GM23338 (cell line): ENCODE measurements at regions not wholly inside any gene's neighbourhood (a gene's known extent, or its start where the extent isn't known, plus 50 kb on each side); places are given as distances from the start of the nearest gene placed in this dataset.

Experiments used
- ATAC-seq: fragments of 200-7000 bp; cut with Tn5 transposase; 3 replicates; pipeline ENCODE4 v1.9.1; 2020
- DNase-seq: peaks from one replicate; pipeline ENCODE4 v3.0.0-alpha.2; 2015; ENCODE audit warnings: low spot score
- H2AFZ ChIP-seq: fragments of 200-600 bp; sonication (generic); 2 replicates; pipeline ENCODE4 v1.8.0; 2016; ENCODE audit warnings: antibody characterized with exemption, mild to moderate bottlenecking, moderate library complexity
- H3F3A ChIP-seq: fragments of 200-600 bp; sonication (generic); replicated peaks from 2 replicates; pipeline ENCODE4 v1.8.0; 2017; ENCODE audit warnings: antibody characterized with exemption, mixed run types, low read depth
- H3K27ac ChIP-seq: fragments of 200-600 bp; sonication (generic); 2 replicates; pipeline ENCODE4 v1.6.1; 2016; ENCODE audit warnings: low read depth
- H3K27me3 ChIP-seq: fragments of 200-600 bp; sonication (generic); 2 replicates; pipeline ENCODE4 v1.8.0; 2016; ENCODE audit warnings: mild to moderate bottlenecking, mixed run types, moderate library complexity; ENCODE audit not compliant: insufficient read depth
- H3K36me3 ChIP-seq: fragments of 200-600 bp; sonication (generic); 2 replicates; pipeline ENCODE4 v1.8.0; 2016; ENCODE audit warnings: mild to moderate bottlenecking; ENCODE audit not compliant: insufficient read depth
- H3K4me1 ChIP-seq: fragments of 200-600 bp; sonication (generic); 2 replicates; pipeline ENCODE4 v1.8.0; 2016; ENCODE audit warnings: mild to moderate bottlenecking, moderate library complexity; ENCODE audit not compliant: insufficient read depth
- H3K4me2 ChIP-seq: fragments of 200-600 bp; sonication (generic); 2 replicates; pipeline ENCODE4 v1.7.1; 2017; ENCODE audit warnings: mixed run types
- H3K4me3 ChIP-seq: fragments of 200-600 bp; sonication (generic); 2 replicates; pipeline ENCODE4 v1.6.1; 2016; ENCODE audit warnings: mixed run types
- H3K79me2 ChIP-seq: fragments of 200-600 bp; sonication (generic); replicated peaks from 2 replicates; pipeline ENCODE4 v1.8.0; 2017; ENCODE audit warnings: mild to moderate bottlenecking; ENCODE audit not compliant: insufficient read depth
- H3K9me2 ChIP-seq: fragments of 200-600 bp; sonication (generic); 2 replicates; pipeline ENCODE4 v1.8.0; 2017; ENCODE audit not compliant: insufficient read depth
- H4K20me1 ChIP-seq: fragments of 200-600 bp; sonication (generic); replicated peaks from 2 replicates; pipeline ENCODE4 v1.8.0; 2017; ENCODE audit warnings: mild to moderate bottlenecking; ENCODE audit not compliant: insufficient read depth
- H3K27ac Mint-ChIP-seq: 2 replicates; pipeline ENCODE4 v1.8.0; 2020; ENCODE audit warnings: inconsistent platforms, mild to moderate bottlenecking, moderate library complexity, mixed read lengths
- H3K27me3 Mint-ChIP-seq: 3 replicates; pipeline ENCODE4 v1.8.0; 2022; ENCODE audit warnings: low read depth, mild to moderate bottlenecking, moderate library complexity, mixed read lengths, inconsistent platforms; ENCODE audit not compliant: insufficient read depth, poor library complexity
- H3K36me3 Mint-ChIP-seq: 3 replicates; pipeline ENCODE4 v1.8.0; 2021; ENCODE audit warnings: low read depth, mild to moderate bottlenecking, inconsistent platforms, moderate library complexity, mixed read lengths
- H3K4me1 Mint-ChIP-seq: 3 replicates; pipeline ENCODE4 v1.8.0; 2020; ENCODE audit warnings: mild to moderate bottlenecking, inconsistent platforms, mixed read lengths
- H3K4me3 Mint-ChIP-seq: 3 replicates; pipeline ENCODE4 v1.8.0; 2021; ENCODE audit warnings: moderate library complexity, mild to moderate bottlenecking, inconsistent platforms, mixed read lengths
- H3K9me3 Mint-ChIP-seq: 3 replicates; pipeline ENCODE4 v1.8.0; 2020; ENCODE audit warnings: moderate library complexity, mild to moderate bottlenecking, inconsistent platforms, mixed read lengths
- CREB1 ChIP-seq: fragments of 250-450 bp; sonication (Bioruptor Pico); IDR thresholded peaks from 2 replicates; pipeline ENCODE4 v1.5.0; 2020; ENCODE audit warnings: low read depth, mild to moderate bottlenecking, moderate library complexity
- EZH2 ChIP-seq: fragments of 200-600 bp; sonication (generic); IDR thresholded peaks from one replicate; pipeline ENCODE4 v1.8.0; 2017; ENCODE audit warnings: antibody characterized with exemption, mild to moderate bottlenecking, low read depth; ENCODE audit not compliant: unreplicated experiment
- NANOG ChIP-seq: IDR thresholded peaks from 2 replicates; pipeline ENCODE4 v1.6.1; 2016; ENCODE audit warnings: antibody characterized with exemption, borderline replicate concordance
- STAT1 ChIP-seq: IDR thresholded peaks from one replicate; pipeline ENCODE4 v1.6.1; 2016; ENCODE audit warnings: antibody characterized with exemption; ENCODE audit not compliant: unreplicated experiment
- ZNF114 ChIP-seq: fragments of 250-450 bp; sonication (Bioruptor Pico); IDR thresholded peaks from 2 replicates; pipeline ENCODE4 v1.5.0; 2020; ENCODE audit warnings: mild to moderate bottlenecking, moderate library complexity
- ZNF331 ChIP-seq: fragments of 250-450 bp; sonication (Bioruptor Pico); IDR thresholded peaks from 2 replicates; pipeline ENCODE4 v1.5.0; 2020; ENCODE audit warnings: low read depth, mild to moderate bottlenecking, moderate library complexity
- TF ChIP-seq, protein P1 (sequence below): IDR thresholded peaks from 2 replicates; pipeline ENCODE4 v1.6.1; 2016; ENCODE audit warnings: antibody characterized with exemption
- TF ChIP-seq, protein P2 (sequence below): IDR thresholded peaks from one replicate; pipeline ENCODE4 v1.6.1; 2018; ENCODE audit warnings: antibody characterized with exemption; ENCODE audit not compliant: unreplicated experiment
- TF ChIP-seq, protein P3 (sequence below), 2 experiments: fragments of 200-600 bp in 1 of 2; sonication (generic) in 1 of 2; conservative IDR thresholded peaks; 2 replicates each; pipeline versions ENCODE4 v1.5.1 to v1.6.1; 2016 to 2017; ENCODE audit warnings: antibody characterized with exemption in 2 of 2, low read depth in 2 of 2, mild to moderate bottlenecking in 2 of 2, moderate library complexity in 1 of 2

DNA sequence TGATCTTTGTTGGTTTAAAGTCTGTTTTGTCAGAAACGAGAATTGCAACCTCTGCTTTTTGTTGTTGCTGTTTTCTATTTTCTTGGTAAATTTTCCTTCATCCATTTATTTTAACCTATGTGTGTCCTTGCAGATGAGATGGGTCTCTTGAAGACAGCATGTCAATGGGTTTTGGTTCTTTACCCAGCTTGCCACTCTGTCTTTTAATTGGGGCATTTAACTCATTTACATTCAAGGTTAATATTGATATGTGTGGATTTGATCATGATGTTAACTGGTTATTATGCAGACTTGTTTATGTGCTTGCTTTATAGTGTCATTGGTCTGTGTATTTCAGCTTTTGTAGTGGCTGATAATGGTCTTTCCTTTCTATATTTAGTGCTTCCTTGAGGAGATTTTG, 327.9 kb upstream of the SYT4 start:
- no peaks in the 10 kb centered on the region for H3K36me3 ChIP-seq
- H3K4me1 ChIP-seq, result no peaks in the 10 kb centered on the region
- ATAC-seq, result no peak
- Mint-ChIP-seq H3K4me1 (no peaks in the 10 kb centered on the region), H3K27me3 (peaks cover 1% of the 10 kb centered on the region), H3K27ac (no peak overlapping the region), H3K4me3 (no peak overlapping the region), H3K9me3 (peaks cover 19% of the 10 kb centered on the region), H3K36me3 (peaks cover 10% of the 10 kb centered on the region; the same call in 1 of the 3 replicates)
- no peak overlapping the region for H3K4me3 ChIP-seq
- no peaks in the 10 kb centered on the region for H3F3A ChIP-seq
- no peak overlapping the region for H3K4me2 ChIP-seq
- no peaks in the 10 kb centered on the region for H3K27me3 ChIP-seq
- H3K79me2 ChIP-seq, result no peaks in the 10 kb centered on the region
- H4K20me1 ChIP-seq, result no peaks in the 10 kb centered on the region
- H3K27ac ChIP-seq, result no peak overlapping the region
- DNase-seq, result no peak
- TF ChIP-seq, protein P1, sequence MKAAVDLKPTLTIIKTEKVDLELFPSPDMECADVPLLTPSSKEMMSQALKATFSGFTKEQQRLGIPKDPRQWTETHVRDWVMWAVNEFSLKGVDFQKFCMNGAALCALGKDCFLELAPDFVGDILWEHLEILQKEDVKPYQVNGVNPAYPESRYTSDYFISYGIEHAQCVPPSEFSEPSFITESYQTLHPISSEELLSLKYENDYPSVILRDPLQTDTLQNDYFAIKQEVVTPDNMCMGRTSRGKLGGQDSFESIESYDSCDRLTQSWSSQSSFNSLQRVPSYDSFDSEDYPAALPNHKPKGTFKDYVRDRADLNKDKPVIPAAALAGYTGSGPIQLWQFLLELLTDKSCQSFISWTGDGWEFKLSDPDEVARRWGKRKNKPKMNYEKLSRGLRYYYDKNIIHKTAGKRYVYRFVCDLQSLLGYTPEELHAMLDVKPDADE, result no peak
- TF ChIP-seq, protein P2, sequence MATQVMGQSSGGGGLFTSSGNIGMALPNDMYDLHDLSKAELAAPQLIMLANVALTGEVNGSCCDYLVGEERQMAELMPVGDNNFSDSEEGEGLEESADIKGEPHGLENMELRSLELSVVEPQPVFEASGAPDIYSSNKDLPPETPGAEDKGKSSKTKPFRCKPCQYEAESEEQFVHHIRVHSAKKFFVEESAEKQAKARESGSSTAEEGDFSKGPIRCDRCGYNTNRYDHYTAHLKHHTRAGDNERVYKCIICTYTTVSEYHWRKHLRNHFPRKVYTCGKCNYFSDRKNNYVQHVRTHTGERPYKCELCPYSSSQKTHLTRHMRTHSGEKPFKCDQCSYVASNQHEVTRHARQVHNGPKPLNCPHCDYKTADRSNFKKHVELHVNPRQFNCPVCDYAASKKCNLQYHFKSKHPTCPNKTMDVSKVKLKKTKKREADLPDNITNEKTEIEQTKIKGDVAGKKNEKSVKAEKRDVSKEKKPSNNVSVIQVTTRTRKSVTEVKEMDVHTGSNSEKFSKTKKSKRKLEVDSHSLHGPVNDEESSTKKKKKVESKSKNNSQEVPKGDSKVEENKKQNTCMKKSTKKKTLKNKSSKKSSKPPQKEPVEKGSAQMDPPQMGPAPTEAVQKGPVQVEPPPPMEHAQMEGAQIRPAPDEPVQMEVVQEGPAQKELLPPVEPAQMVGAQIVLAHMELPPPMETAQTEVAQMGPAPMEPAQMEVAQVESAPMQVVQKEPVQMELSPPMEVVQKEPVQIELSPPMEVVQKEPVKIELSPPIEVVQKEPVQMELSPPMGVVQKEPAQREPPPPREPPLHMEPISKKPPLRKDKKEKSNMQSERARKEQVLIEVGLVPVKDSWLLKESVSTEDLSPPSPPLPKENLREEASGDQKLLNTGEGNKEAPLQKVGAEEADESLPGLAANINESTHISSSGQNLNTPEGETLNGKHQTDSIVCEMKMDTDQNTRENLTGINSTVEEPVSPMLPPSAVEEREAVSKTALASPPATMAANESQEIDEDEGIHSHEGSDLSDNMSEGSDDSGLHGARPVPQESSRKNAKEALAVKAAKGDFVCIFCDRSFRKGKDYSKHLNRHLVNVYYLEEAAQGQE, result no peak
- TF ChIP-seq CREB1 (CRISPR knock-in tag), result no peak
- no peak for TF ChIP-seq EZH2
- no peak for TF ChIP-seq STAT1
- H3K9me2 ChIP-seq, result no peaks in the 10 kb centered on the region
- H2AFZ ChIP-seq, result no peak overlapping the region

DNA sequence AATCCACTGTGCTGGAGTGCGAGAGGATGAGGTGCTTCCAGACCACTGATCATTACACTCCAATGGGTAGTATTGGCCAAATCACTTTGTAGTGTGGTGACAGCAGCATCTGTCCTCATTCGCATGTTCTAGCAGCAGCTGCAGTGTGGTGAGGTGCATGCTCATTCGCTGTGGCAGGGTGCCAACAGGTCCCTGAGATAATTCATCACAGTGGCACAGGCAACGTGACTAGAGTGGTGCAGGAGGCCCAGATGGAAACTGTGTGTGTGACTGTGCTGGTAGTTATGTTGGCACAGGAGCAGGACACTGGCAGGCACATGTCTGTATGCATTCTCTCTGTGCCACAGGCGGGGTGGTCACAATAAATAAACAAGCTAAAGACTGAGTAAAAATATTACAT, 329.5 kb upstream of the SYT4 start:
- DNase-seq, result no peak
- H3K9me2 ChIP-seq, result no peaks in the 10 kb centered on the region
- H3K4me3 Mint-ChIP-seq, result no peak overlapping the region
- TF ChIP-seq, protein P1, result no peak
- TF ChIP-seq NANOG (no peak), ZNF331 (CRISPR knock-in tag) (no peak), STAT1 (no peak), ZNF114 (CRISPR knock-in tag) (no peak), CREB1 (CRISPR knock-in tag) (no peak)
- TF ChIP-seq, protein P3, sequence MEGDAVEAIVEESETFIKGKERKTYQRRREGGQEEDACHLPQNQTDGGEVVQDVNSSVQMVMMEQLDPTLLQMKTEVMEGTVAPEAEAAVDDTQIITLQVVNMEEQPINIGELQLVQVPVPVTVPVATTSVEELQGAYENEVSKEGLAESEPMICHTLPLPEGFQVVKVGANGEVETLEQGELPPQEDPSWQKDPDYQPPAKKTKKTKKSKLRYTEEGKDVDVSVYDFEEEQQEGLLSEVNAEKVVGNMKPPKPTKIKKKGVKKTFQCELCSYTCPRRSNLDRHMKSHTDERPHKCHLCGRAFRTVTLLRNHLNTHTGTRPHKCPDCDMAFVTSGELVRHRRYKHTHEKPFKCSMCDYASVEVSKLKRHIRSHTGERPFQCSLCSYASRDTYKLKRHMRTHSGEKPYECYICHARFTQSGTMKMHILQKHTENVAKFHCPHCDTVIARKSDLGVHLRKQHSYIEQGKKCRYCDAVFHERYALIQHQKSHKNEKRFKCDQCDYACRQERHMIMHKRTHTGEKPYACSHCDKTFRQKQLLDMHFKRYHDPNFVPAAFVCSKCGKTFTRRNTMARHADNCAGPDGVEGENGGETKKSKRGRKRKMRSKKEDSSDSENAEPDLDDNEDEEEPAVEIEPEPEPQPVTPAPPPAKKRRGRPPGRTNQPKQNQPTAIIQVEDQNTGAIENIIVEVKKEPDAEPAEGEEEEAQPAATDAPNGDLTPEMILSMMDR (conservative IDR thresholded peaks at IDR 0.05; ENCODE audit: low read depth in 2 of 2), result no peak

More for the DNA sequence above, 329.5 kb upstream of the SYT4 start:
- H3K4me1 ChIP-seq, result no peaks in the 10 kb centered on the region
- no peaks in the 10 kb centered on the region for H3F3A ChIP-seq
- no peak for ATAC-seq
- no peak overlapping the region for H2AFZ ChIP-seq
- H3K4me1 Mint-ChIP-seq, result no peaks in the 10 kb centered on the region
- no peak overlapping the region for H3K4me3 ChIP-seq
- H3K27me3 ChIP-seq, result no peaks in the 10 kb centered on the region
- H3K27ac ChIP-seq, result no peak overlapping the region
- H3K79me2 ChIP-seq, result no peaks in the 10 kb centered on the region
- H3K27me3 Mint-ChIP-seq, result no peaks in the 10 kb centered on the region
- no peak overlapping the region for H3K27ac Mint-ChIP-seq
- no peaks in the 10 kb centered on the region for H4K20me1 ChIP-seq
- no peaks in the 10 kb centered on the region for H3K36me3 ChIP-seq
- H3K9me3 Mint-ChIP-seq, result peaks cover 19% of the 10 kb centered on the region
- H3K36me3 Mint-ChIP-seq, result peaks cover 10% of the 10 kb centered on the region; the same call in 1 of the 3 replicates
- no peak overlapping the region for H3K4me2 ChIP-seq
